ENCODE measurements at regions not wholly inside any gene's neighbourhood (a gene's known extent, or its start where the extent isn't known, plus 50 kb on each side); places are given as distances from the start of the nearest gene placed in this dataset.
A peak's percentile ranks its signal among the peaks of the same experiment; 100 is the strongest.

DNA sequence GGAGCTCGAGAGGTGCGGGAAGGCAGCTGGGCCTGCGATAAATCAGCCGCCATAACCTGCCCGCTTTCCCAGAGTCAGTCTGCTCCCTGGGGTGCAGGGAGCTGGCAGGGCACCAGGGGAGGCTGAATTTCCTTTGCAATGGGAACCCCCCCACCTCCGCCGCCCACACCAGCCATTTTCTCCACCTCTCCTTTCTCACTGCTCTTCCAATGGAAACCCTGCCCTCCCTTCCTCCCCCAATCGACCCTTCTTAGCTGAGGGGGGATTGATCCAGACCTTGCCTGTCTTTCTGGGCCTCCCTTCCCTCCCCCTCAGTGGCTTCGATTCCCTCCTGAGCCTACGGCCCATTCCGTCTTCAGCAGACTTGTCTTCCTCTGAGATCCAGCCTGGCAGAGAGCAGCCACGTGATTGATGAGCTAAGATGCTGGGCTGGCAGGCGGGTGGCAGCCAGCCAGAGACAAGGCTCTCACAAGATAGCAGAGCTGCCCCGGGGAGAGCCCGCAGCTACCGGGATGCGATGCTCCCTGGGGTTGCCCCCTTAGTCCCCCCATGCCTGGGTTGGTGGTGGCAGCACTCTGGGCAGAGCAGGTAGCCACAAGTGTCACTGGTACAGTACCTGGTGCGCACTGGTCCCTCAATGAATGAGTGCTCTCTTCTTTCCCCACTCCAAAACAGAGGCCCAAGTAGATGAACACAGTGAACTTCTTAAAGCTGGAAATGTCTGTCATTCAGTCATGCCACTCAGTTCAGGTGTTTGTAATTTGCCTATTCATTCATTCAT lies 53.7 kb upstream of the FABP6 start:
- no peaks in the 10 kb centered on the region for H3K4me1 ChIP-seq (ENCODE audit: control insufficient read depth in 1 of 2, insufficient read depth in 2 of 2, low read length in 2 of 2)
- WGBS, 2 donors = 9 to 14% methylated on average over 18 of the region's 18 CpGs

DNA sequence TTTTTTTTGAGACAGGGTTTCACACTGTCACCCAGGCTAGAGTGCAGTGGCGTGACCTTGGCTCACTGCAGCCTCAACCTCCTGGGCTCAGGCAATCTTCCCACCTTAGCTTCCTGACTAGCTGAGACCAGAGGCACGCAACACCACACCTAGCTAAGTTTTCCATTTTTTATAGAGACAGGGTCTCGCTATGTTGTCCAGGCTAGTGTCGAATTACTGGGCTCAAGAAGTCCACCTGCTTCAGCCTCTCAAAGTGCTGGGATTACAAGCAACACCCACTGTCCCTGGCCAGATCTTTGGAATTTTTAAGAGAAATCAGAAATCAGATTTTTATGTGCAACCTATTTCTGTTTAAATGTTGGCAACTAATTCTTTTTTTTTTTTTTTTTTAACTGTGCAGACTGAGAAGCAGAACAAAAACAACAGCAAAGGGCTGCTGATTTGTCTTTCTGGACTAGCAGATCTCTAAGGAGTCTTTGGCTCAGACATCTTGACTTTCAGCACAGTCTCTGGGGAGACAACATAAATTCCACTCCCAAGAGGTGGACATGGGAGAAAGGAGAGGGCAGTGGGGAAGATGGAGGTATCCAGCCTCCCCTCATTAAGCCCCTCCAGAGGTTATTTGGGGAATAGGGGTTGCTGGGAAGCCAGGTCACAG lies 54.4 kb upstream of the FABP6 start:
- WGBS, 2 donors = 74 to 77% methylated on average over 4 of the region's 4 CpGs
- Histone ChIP-seq H3K4me3 (ENCODE audit: low read length in 2 of 2) (no peak overlapping the region), H3K27ac (ENCODE audit: low read depth in 1 of 2, low read length in 2 of 2) (peak overlapping the region in 1 of 2 donors; percentile 28)

More for the DNA sequence above, 53.7 kb upstream of the FABP6 start:
- no peak overlapping the region for H3K4me3 ChIP-seq (ENCODE audit: low read length in 2 of 2)
- H3K27me3 ChIP-seq (ENCODE audit: control insufficient read depth in 1 of 2, insufficient read depth in 2 of 2, low read length in 1 of 2) = no peaks in the 10 kb centered on the region
- DNase-seq = peak; percentile 69 to 87
- intact Hi-C loops (cut with DNase I) = no loop called here
- H3K36me3 ChIP-seq (ENCODE audit: control insufficient read depth in 1 of 2, insufficient read depth in 2 of 2, low read length in 1 of 2) = no peaks in the 10 kb centered on the region
- ATAC-seq (ENCODE audit: low FRiP score) = peak; percentile 75
- no peaks in the 10 kb centered on the region for H3K9me3 ChIP-seq (ENCODE audit: control insufficient read depth, low read length)
- H3K27ac ChIP-seq (ENCODE audit: low read depth in 1 of 2, low read length in 2 of 2) = peak overlapping the region in 1 of 2 donors; percentile 28

DNA sequence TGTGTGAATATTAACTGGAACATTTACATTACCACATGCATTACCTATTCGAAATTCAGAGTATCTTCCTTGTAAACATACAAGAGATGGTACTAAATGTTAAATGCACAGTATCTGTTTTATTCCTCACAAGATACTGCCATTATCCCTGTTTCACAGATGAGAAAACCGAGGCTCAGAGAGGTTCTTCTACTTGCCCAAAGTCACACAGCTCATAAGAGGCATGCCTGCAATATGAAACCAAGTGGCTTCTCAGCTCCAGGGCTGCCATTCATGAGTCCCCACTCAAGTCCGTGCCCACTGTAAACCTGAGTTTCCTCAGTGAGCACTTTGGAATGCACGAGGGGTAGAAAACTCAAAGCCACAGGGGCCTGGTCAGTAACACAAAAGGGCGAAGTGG lies 55.0 kb upstream of the FABP6 start:
- no peaks in the 10 kb centered on the region for H3K27me3 ChIP-seq (ENCODE audit: control insufficient read depth in 1 of 2, insufficient read depth in 2 of 2, low read length in 1 of 2)
- ATAC-seq (ENCODE audit: low FRiP score) (no peak), DNase-seq (no peak)
- intact Hi-C loops (cut with DNase I) = no loop called here
- WGBS, 2 donors = 65 to 72% methylated on average over 5 of the region's 5 CpGs
- H3K36me3 ChIP-seq (ENCODE audit: control insufficient read depth in 1 of 2, insufficient read depth in 2 of 2, low read length in 1 of 2) = no peaks in the 10 kb centered on the region
- no peaks in the 10 kb centered on the region for H3K4me1 ChIP-seq (ENCODE audit: control insufficient read depth in 1 of 2, insufficient read depth in 2 of 2, low read length in 2 of 2)
- H3K4me3 ChIP-seq (ENCODE audit: low read length in 2 of 2) = no peak overlapping the region
- H3K27ac ChIP-seq (ENCODE audit: low read depth in 1 of 2, low read length in 2 of 2) = no peak overlapping the region
- no peaks in the 10 kb centered on the region for H3K9me3 ChIP-seq (ENCODE audit: control insufficient read depth, low read length)

More for the DNA sequence above, 54.4 kb upstream of the FABP6 start:
- Histone ChIP-seq H3K36me3 (ENCODE audit: control insufficient read depth in 1 of 2, insufficient read depth in 2 of 2, low read length in 1 of 2) (no peaks in the 10 kb centered on the region), H3K4me1 (ENCODE audit: control insufficient read depth in 1 of 2, insufficient read depth in 2 of 2, low read length in 2 of 2) (no peaks in the 10 kb centered on the region), H3K9me3 (ENCODE audit: control insufficient read depth, low read length) (no peaks in the 10 kb centered on the region), H3K27me3 (ENCODE audit: control insufficient read depth in 1 of 2, insufficient read depth in 2 of 2, low read length in 1 of 2) (no peaks in the 10 kb centered on the region)
- intact Hi-C loops (cut with DNase I) = no loop called here
- no peak for DNase-seq
- no peak for ATAC-seq (ENCODE audit: low FRiP score)

DNA sequence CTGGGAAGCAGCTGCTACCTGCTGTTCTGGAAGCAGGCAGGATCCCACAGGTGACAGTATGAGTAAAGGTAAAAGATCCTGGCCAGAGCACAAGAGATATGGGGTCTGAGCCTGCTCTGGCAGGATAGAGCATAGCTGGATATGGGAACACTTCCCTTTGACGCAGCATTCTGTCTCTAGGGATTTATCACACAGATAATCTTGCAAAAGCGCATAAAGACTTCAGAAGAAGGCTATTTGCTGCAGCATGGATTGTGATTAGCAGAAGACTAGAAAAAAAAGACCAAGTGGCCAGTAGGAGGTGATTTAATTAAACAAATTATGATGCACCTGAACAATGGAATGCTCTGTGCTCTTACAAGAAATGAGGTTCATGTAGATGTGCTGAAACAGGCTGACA lies 52.4 kb upstream of the PWWP2A start:
- DNase-seq (no peak), ATAC-seq (ENCODE audit: low FRiP score) (no peak)
- no peaks in the 10 kb centered on the region for H3K27me3 ChIP-seq (ENCODE audit: control insufficient read depth in 1 of 2, insufficient read depth in 2 of 2, low read length in 1 of 2)
- no peak overlapping the region for H3K27ac ChIP-seq (ENCODE audit: low read depth in 1 of 2, low read length in 2 of 2)
- 60 to 74% methylated on average over 2 of the region's 2 CpGs for WGBS, 2 donors
- intact Hi-C loops (cut with DNase I) = no loop called here
- H3K4me3 ChIP-seq (ENCODE audit: low read length in 2 of 2) = no peak overlapping the region
- H3K4me1 ChIP-seq (ENCODE audit: control insufficient read depth in 1 of 2, insufficient read depth in 2 of 2, low read length in 2 of 2) = no peaks in the 10 kb centered on the region
- no peaks in the 10 kb centered on the region for H3K9me3 ChIP-seq (ENCODE audit: control insufficient read depth, low read length)
- H3K36me3 ChIP-seq (ENCODE audit: control insufficient read depth in 1 of 2, insufficient read depth in 2 of 2, low read length in 1 of 2) = no peaks in the 10 kb centered on the region

DNA sequence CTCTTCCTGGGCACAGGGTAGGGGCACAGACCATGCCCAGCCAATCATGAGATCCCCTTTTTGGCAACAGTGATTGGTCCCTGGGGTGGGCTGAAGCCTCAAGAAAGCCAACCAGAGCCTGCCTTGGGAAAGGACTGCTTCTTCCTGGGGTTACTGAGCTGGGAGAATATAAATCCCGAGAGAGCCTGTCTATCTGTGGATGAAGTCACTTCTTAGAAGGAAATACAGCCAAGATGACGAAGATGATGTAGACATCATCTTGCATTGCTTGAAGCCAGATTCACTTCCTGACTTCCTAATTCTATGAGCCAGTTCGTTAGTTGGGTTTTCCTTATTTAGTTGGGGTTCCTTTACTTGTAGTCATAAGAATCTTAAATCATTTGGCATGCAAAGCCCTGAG lies 50.1 kb upstream of the PWWP2A start:
- Histone ChIP-seq H3K9me3 (ENCODE audit: control insufficient read depth, low read length) (no peaks in the 10 kb centered on the region), H3K27me3 (ENCODE audit: control insufficient read depth in 1 of 2, insufficient read depth in 2 of 2, low read length in 1 of 2) (no peaks in the 10 kb centered on the region), H3K4me1 (ENCODE audit: control insufficient read depth in 1 of 2, insufficient read depth in 2 of 2, low read length in 2 of 2) (no peaks in the 10 kb centered on the region), H3K36me3 (ENCODE audit: control insufficient read depth in 1 of 2, insufficient read depth in 2 of 2, low read length in 1 of 2) (no peaks in the 10 kb centered on the region), H3K4me3 (ENCODE audit: low read length in 2 of 2) (no peak overlapping the region), H3K27ac (ENCODE audit: low read depth in 1 of 2, low read length in 2 of 2) (peak overlapping the region in 1 of 2 donors; percentile 23)
- 13 to 24% methylated on average over 3 of the region's 3 CpGs for WGBS, 2 donors
- no peak for ATAC-seq (ENCODE audit: low FRiP score)
- no peak for DNase-seq
- intact Hi-C loops (cut with DNase I) = no loop called here
